ENCODE measurements at regions not wholly inside any gene's neighbourhood (a gene's known extent, or its start where the extent isn't known, plus 50 kb on each side); places are given as distances from the start of the nearest gene placed in this dataset.

GRCh38 chr20:34172926-34173325 is 60.9 kb upstream of the EIF2S2 start:
- no CpG with 5 or more reads among the region's 2 CpGs for WGBS (ENCODE audit: insufficient coverage)
- Mint-ChIP-seq H3K27me3 (ENCODE audit: low read depth in 3 of 3) (peaks cover 0 to 2% (median 0%) of the 10 kb centered on the region in 3 donors), H3K9me3 (no peaks in the 10 kb centered on the region), H3K4me1 (no peaks in the 10 kb centered on the region), H3K4me3 (no peak overlapping the region), H3K36me3 (no peaks in the 10 kb centered on the region), H3K27ac (no peak overlapping the region)
- H3K9me3 ChIP-seq (replicated peaks in 1 of 2; ENCODE audit: control insufficient read depth in 1 of 2, insufficient read depth in 1 of 2, low read length in 2 of 2): no peaks in the 10 kb centered on the region
- no peaks in the 10 kb centered on the region for H3K36me3 ChIP-seq (replicated peaks in 1 of 2; ENCODE audit: control insufficient read depth in 1 of 2, insufficient read depth in 2 of 2, low read length in 2 of 2)
- intact Hi-C loops (cut with micrococcal nuclease): no loop called here
- no peaks in the 10 kb centered on the region for H4K20me1 ChIP-seq (ENCODE audit: insufficient read depth, low read length)
- no peaks in the 10 kb centered on the region for H3K27me3 ChIP-seq (ENCODE audit: control insufficient read depth in 2 of 2, insufficient read depth in 2 of 2, low read length in 2 of 2)
- no peak for DNase-seq
- H3K79me2 ChIP-seq (ENCODE audit: insufficient read depth, low read length): no peaks in the 10 kb centered on the region
- H3K27ac ChIP-seq (ENCODE audit: low read depth in 1 of 2, low read length in 2 of 2): no peak overlapping the region
- H3K4me3 ChIP-seq (replicated peaks in 1 of 3; ENCODE audit: low read depth in 2 of 3, low read length in 3 of 3): no peak overlapping the region
- no peak overlapping the region for H3K9ac ChIP-seq (ENCODE audit: insufficient read depth, low read length, poor library complexity, severe bottlenecking)
- no peak for TF ChIP-seq CTCF (IDR thresholded peaks at IDR 0.05)
- no peak overlapping the region for H2AFZ ChIP-seq (ENCODE audit: insufficient read depth, low read depth, low read length, poor library complexity, severe bottlenecking)
- H3K4me1 ChIP-seq (ENCODE audit: control insufficient read depth in 1 of 2, insufficient read depth in 2 of 2, low read length in 2 of 2): no peaks in the 10 kb centered on the region
- no peak overlapping the region for H3K4me2 ChIP-seq (replicated peaks; ENCODE audit: extremely low read depth, low read length, poor library complexity, severe bottlenecking)

- Histone ChIP-seq H3K79me2 (ENCODE audit: insufficient read depth, low read length) (no peaks in the 10 kb centered on the region), H3K36me3 (replicated peaks in 1 of 2; ENCODE audit: control insufficient read depth in 1 of 2, insufficient read depth in 2 of 2, low read length in 2 of 2) (no peaks in the 10 kb centered on the region), H4K20me1 (ENCODE audit: insufficient read depth, low read length) (no peaks in the 10 kb centered on the region), H2AFZ (ENCODE audit: insufficient read depth, low read depth, low read length, poor library complexity, severe bottlenecking) (no peak overlapping the region), H3K27ac (ENCODE audit: low read depth in 1 of 2, low read length in 2 of 2) (no peak overlapping the region), H3K9ac (ENCODE audit: insufficient read depth, low read length, poor library complexity, severe bottlenecking) (no peak overlapping the region), H3K9me3 (replicated peaks in 1 of 2; ENCODE audit: control insufficient read depth in 1 of 2, insufficient read depth in 1 of 2, low read length in 2 of 2) (no peaks in the 10 kb centered on the region), H3K4me1 (ENCODE audit: control insufficient read depth in 1 of 2, insufficient read depth in 2 of 2, low read length in 2 of 2) (no peaks in the 10 kb centered on the region), H3K4me3 (replicated peaks in 1 of 3; ENCODE audit: low read depth in 2 of 3, low read length in 3 of 3) (no peak overlapping the region), H3K27me3 (ENCODE audit: control insufficient read depth in 2 of 2, insufficient read depth in 2 of 2, low read length in 2 of 2) (no peaks in the 10 kb centered on the region), H3K4me2 (replicated peaks; ENCODE audit: extremely low read depth, low read length, poor library complexity, severe bottlenecking) (no peak overlapping the region)
- intact Hi-C loops (cut with micrococcal nuclease): no loop called here
- no peaks in the 10 kb centered on the region for H3K4me1 Mint-ChIP-seq
- no peak for DNase-seq
- no peak overlapping the region for H3K27ac Mint-ChIP-seq
- TF ChIP-seq CTCF (IDR thresholded peaks at IDR 0.05): no peak
- 93% methylated on average over 2 of the region's 3 CpGs for WGBS (ENCODE audit: insufficient coverage)
- H3K9me3 Mint-ChIP-seq: no peaks in the 10 kb centered on the region
- H3K36me3 Mint-ChIP-seq: no peaks in the 10 kb centered on the region
- peaks cover 0 to 2% (median 0%) of the 10 kb centered on the region in 3 donors for H3K27me3 Mint-ChIP-seq (ENCODE audit: low read depth in 3 of 3)
- no peak overlapping the region for H3K4me3 Mint-ChIP-seq
Measured at GRCh38 chr20:34175079-34175478, 63.0 kb upstream of the EIF2S2 start.

Data from CD14-positive monocyte (primary cell).